ENCODE measurements at regions not wholly inside any gene's neighbourhood (a gene's known extent, or its start where the extent isn't known, plus 50 kb on each side); places are given as distances from the start of the nearest gene placed in this dataset.

- no peak for TF ChIP-seq JUND (IDR thresholded peaks at IDR 0.05)
- TF ChIP-seq CEBPB (IDR thresholded peaks at IDR 0.05; ENCODE audit: low read depth), result no peak
- no peak for TF ChIP-seq POLR2A (IDR thresholded peaks at IDR 0.05; ENCODE audit: borderline replicate concordance, extremely low read depth, insufficient read depth, insufficient read length)
- no peak for TF ChIP-seq REST (IDR thresholded peaks at IDR 0.05; ENCODE audit: low read depth)
- TF ChIP-seq CTCF (IDR thresholded peaks at IDR 0.05 in 2 of 3, conservative IDR thresholded peaks at IDR 0.05 in 1 of 3; ENCODE audit: borderline replicate concordance in 1 of 3, insufficient read depth in 1 of 3, low read depth in 2 of 3, low read length in 2 of 3), result no peak
- no peak for TF ChIP-seq ZNF274 (IDR thresholded peaks at IDR 0.05; ENCODE audit: low read depth, low read length)
- no peak for TF ChIP-seq EZH2 (IDR thresholded peaks at IDR 0.05)
Measured at GRCh38 chr15:87131067-87131466, 1051.4 kb downstream of the AGBL1 start.
